ENCODE measurements at regions not wholly inside any gene's neighbourhood (a gene's known extent, or its start where the extent isn't known, plus 50 kb on each side); places are given as distances from the start of the nearest gene placed in this dataset.
"Not testable (repeated sequence)": the region's sequence is repeated elsewhere in the genome, so short reads cannot be mapped to it uniquely, and the experiment has no call there.

GRCh38 chr5:102635399-102635798 is 119.7 kb upstream of the PAM start:
- TF ChIP-seq POLR2A (IDR thresholded peaks at IDR 0.05; ENCODE audit: low read length); ZFP36 (IDR thresholded peaks at IDR 0.05; ENCODE audit: borderline replicate concordance, partially characterized antibody); CTCF (IDR thresholded peaks at IDR 0.05); RAD21 (conservative IDR thresholded peaks at IDR 0.05 in 1 of 2, IDR thresholded peaks at IDR 0.05 in 1 of 2); JUN (IDR thresholded peaks at IDR 0.05); NFE2L2 (conservative IDR thresholded peaks at IDR 0.05; ENCODE audit: low read length); RNF2 (IDR thresholded peaks at IDR 0.05; ENCODE audit: borderline replicate concordance, low read depth); EP300 (IDR thresholded peaks at IDR 0.05); TP53 (CRISPR knock-in tag; IDR thresholded peaks at IDR 0.05); SMC3 (IDR thresholded peaks at IDR 0.05); CHD2 (IDR thresholded peaks at IDR 0.05; ENCODE audit: low read length, partially characterized antibody); E2F6 (IDR thresholded peaks at IDR 0.05; ENCODE audit: borderline replicate concordance, low read depth): not testable (repeated sequence)
